AG04449 (cell line): ENCODE measurements at regions not wholly inside any gene's neighbourhood (a gene's known extent, or its start where the extent isn't known, plus 50 kb on each side); places are given as distances from the start of the nearest gene placed in this dataset.

Experiments
- CTCF ChIA-PET: fragments of 350-600 bp; formaldehyde crosslinking; extraction: SDS; loops from one replicate; lab custom pipeline; 2021; ENCODE audit warnings: antibody characterized with exemption; lab: Yijun Ruan, JAX
- POLR2A ChIA-PET: fragments of 400-600, 350-600 bp; formaldehyde crosslinking; extraction: SDS; loops from one replicate; lab custom pipeline; 2020; ENCODE audit warnings: antibody characterized with exemption, inconsistent platforms; lab: Yijun Ruan, JAX
- DNase-seq: peaks from one replicate; pipeline ENCODE4 v3.0.0-alpha.2; 2010; ENCODE audit warnings: low read depth, low spot score
- H3K4me3 ChIP-seq: 2 replicates; pipeline ENCODE4 v1.5.1; 2011; ENCODE audit warnings: low read depth, mild to moderate bottlenecking, control low read depth, low read length
- CTCF ChIP-seq: IDR thresholded peaks from one replicate; pipeline ENCODE4 v1.5.1; 2011; ENCODE audit warnings: mild to moderate bottlenecking, moderate library complexity, low read length, control low read depth, inconsistent platforms; ENCODE audit not compliant: insufficient read depth; ENCODE audit errors: missing control alignments

- no peak for TF ChIP-seq CTCF
These were observed 93.9 kb upstream of the PRMT6 start for GRCh38 chr1:106962591-106962990.

GRCh38 chr1:106964495-106964894 lies 92.0 kb upstream of the PRMT6 start:
- TF ChIP-seq CTCF, result no peak
- no peak for DNase-seq
- ChIA-PET CTCF (no interaction called here), POLR2A (no interaction called here)
- H3K4me3 ChIP-seq, result no peak overlapping the region

More at GRCh38 chr1:106962591-106962990, 93.9 kb upstream of the PRMT6 start:
- CTCF ChIA-PET, result no interaction called here
- POLR2A ChIA-PET, result interaction anchor here (0.6 kb wide), 1 partner anchor 25 kb away, joined by 3 read pairs; no protein-coding TSS in a partner anchor
- DNase-seq, result no peak
- no peak overlapping the region for H3K4me3 ChIP-seq

GRCh38 chr1:106968644-106969043 lies 87.8 kb upstream of the PRMT6 start:
- ChIA-PET POLR2A (no interaction called here), CTCF (no interaction called here)
- H3K4me3 ChIP-seq, result no peak overlapping the region
- no peak for DNase-seq
- TF ChIP-seq CTCF, result no peak

GRCh38 chr1:106969731-106970130 lies 86.7 kb upstream of the PRMT6 start:
- ChIA-PET POLR2A (no interaction called here), CTCF (no interaction called here)
- no peak overlapping the region for H3K4me3 ChIP-seq
- no peak for TF ChIP-seq CTCF
- no peak for DNase-seq

- POLR2A ChIA-PET, result no interaction called here
- CTCF ChIA-PET, result interaction anchor here (1.1 kb wide), 1 partner anchor 779 kb away, joined by 3 read pairs; no protein-coding TSS in a partner anchor
- DNase-seq, result no peak
- H3K4me3 ChIP-seq, result no peak overlapping the region
- TF ChIP-seq CTCF, result no peak
These were observed 84.4 kb upstream of the PRMT6 start for GRCh38 chr1:106972074-106972473.

GRCh38 chr1:106975944-106976343 lies 80.5 kb upstream of the PRMT6 start:
- no peak overlapping the region for H3K4me3 ChIP-seq
- no peak for TF ChIP-seq CTCF
- CTCF ChIA-PET, result no interaction called here
- DNase-seq, result no peak
- POLR2A ChIA-PET, result no interaction called here
